Small intestine (tissue), 7 donors: ENCODE measurements at regions not wholly inside any gene's neighbourhood (a gene's known extent, or its start where the extent isn't known, plus 50 kb on each side); places are given as distances from the start of the nearest gene placed in this dataset.
"Not testable (repeated sequence)": the region's sequence is repeated elsewhere in the genome, so short reads cannot be mapped to it uniquely, and the experiment has no call there.

ENCODE experiments used
- DNase-seq, 2 donors: peaks; one replicate each; pipeline versions ENCODE4 v3.0.0 to v3.0.0-alpha.2; 2013
- FAIRE-seq: peaks from 2 replicates; lab custom pipeline; 2012; peaks lifted over from hg19 to GRCh38; lab: Jason Lieb, UNC
- H3K27ac ChIP-seq, 3 donors: one replicate each; pipeline ENCODE4 v1.5.1; 2013; ENCODE audit warnings: low read length in 2 of 3, mild to moderate bottlenecking in 2 of 3, control low read depth in 1 of 3, inconsistent platforms in 1 of 3, low read depth in 1 of 3, moderate library complexity in 1 of 3
- H3K27me3 ChIP-seq, 3 donors: one replicate each; pipeline ENCODE4 v1.6.1; 2013; ENCODE audit warnings: low read length in 3 of 3, inconsistent platforms in 1 of 3; ENCODE audit not compliant: control insufficient read depth in 3 of 3, insufficient read depth in 3 of 3
- H3K36me3 ChIP-seq, 3 donors: one replicate each; pipeline ENCODE4 v1.6.1; 2013; ENCODE audit warnings: low read length in 3 of 3, inconsistent platforms in 1 of 3, low read depth in 1 of 3, mild to moderate bottlenecking in 1 of 3, moderate library complexity in 1 of 3; ENCODE audit not compliant: control insufficient read depth in 3 of 3, insufficient read depth in 2 of 3
- H3K4me1 ChIP-seq, 3 donors: one replicate each; pipeline ENCODE4 v1.6.1; 2013; ENCODE audit warnings: low read length in 2 of 3, inconsistent platforms in 1 of 3, low read depth in 1 of 3, mild to moderate bottlenecking in 1 of 3, moderate library complexity in 1 of 3; ENCODE audit not compliant: control insufficient read depth in 3 of 3, insufficient read depth in 2 of 3
- H3K4me3 ChIP-seq, 3 donors: one replicate each; pipeline ENCODE4 v1.5.1; 2013; ENCODE audit warnings: low read length in 3 of 3, control low read depth in 1 of 3, inconsistent platforms in 1 of 3, low read depth in 1 of 3, mild to moderate bottlenecking in 1 of 3, moderate library complexity in 1 of 3
- H3K9me3 ChIP-seq, 2 donors: one replicate each; pipeline ENCODE4 v1.6.1; 2013; ENCODE audit warnings: low read depth in 1 of 2, low read length in 1 of 2; ENCODE audit not compliant: control insufficient read depth in 2 of 2, insufficient read depth in 1 of 2
- WGBS, 3 donors: extraction: QIAGEN DNeasy Blood & Tissue Kit; methylation state at CpG; one replicate each; pipeline ENCODE4 v1.1.7; 2013; 5-methylcytosine and 5-hydroxymethylcytosine counted together
- donor health status: healthy with polysubstance abuse.
- donor health status: control.
- donor health status: control.
- donor health status: Bipolar disorder and iron deficiency.
- donor health status: healthy.

DNA sequence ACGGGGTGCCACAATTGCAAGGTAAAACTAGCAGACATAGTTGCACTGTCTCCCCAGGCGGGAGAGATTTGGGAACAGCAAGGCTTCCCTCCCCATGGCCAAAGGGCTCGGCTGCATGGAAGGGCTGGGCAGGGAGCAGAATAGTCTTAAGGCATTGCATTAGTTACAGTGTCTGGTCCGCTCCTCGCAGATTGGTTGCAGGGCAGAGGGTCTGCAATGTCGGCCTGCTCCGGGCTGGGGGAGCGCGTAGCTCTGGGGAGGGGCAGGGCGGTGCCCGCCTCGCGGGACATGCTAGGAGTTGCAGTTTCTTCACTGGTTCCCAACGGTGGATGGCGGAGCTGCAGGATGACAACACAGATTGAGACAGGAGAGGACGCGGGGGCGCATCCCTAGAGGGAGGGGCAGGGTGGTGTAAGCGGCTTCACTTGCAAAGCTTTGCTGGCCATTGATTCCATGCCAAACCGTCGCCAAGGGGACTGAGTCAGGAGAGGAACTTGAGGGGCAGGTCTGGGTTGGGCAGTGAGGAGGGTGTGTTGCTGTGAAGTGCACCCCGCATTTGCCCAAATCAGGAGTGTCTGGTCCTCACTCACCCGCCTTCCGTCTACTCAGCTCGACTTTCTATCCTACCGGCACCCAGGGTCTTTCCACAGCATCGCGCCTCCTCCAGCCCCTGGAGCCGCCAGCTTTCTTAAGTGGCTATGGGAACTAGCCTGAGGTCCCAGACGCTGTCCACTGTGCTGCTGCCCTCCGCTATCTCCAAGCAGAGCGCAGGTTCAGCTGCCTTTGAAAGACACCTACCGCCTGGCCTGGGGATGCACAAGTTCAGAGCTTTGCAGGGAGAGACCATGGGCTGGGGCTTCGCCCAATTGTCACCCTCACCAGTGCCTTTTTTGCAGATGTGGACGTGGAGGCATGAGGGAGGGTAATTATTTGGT, 1748.9 kb downstream of the TP53TG3F start:
- Histone ChIP-seq H3K4me3 (no peak overlapping the region), H3K36me3 (no peaks in the 10 kb centered on the region), H3K27ac (no peak overlapping the region), H3K4me1 (no peaks in the 10 kb centered on the region), H3K9me3 (peaks cover 6 to 8% of the 10 kb centered on the region in 2 donors), H3K27me3 (no peaks in the 10 kb centered on the region)
- FAIRE-seq (no peak), DNase-seq (no peak)
- 67 to 73% (median 70%) methylated on average over 33 to 35 of the region's 35 CpGs for WGBS, 3 donors

GRCh38 chr16:35210681-35211433, 1751.4 kb downstream of the TP53TG3F start:
- no peak for DNase-seq

DNA sequence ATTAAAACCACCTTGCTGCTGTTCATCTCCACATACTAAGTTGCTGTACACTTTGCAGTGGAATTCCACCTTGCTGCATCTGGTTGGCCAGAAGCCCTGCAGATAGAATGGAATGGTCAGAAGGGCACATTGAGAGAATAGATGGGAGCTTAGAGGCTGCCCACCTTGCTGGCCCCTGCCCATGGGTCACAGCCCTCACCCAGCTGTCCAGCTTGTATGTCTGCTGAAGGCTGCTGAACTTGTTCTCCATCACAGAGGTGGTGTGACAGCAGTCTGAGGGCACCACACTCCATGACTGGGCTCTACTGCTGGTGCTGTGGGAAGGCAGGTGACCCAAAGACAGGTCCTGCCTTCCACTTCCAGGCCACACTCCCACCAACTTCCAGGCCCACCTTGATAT, 1755.4 kb downstream of the TP53TG3F start:
- Histone ChIP-seq H3K27ac (no peak overlapping the region), H3K27me3 (no peaks in the 10 kb centered on the region), H3K4me1 (no peaks in the 10 kb centered on the region), H3K4me3 (no peak overlapping the region), H3K9me3 (peaks cover 3 to 4% of the 10 kb centered on the region in 2 donors), H3K36me3 (no peaks in the 10 kb centered on the region)
- FAIRE-seq, result no peak
- no peak for DNase-seq

More at GRCh38 chr16:35210681-35211433, 1751.4 kb downstream of the TP53TG3F start:
- 63 to 72% (median 71%) methylated on average over 3 of the region's 3 CpGs for WGBS, 3 donors
- FAIRE-seq, result no peak
- Histone ChIP-seq H3K9me3 (peaks cover 9 to 11% of the 10 kb centered on the region in 2 donors), H3K4me3 (no peak overlapping the region), H3K36me3 (no peaks in the 10 kb centered on the region), H3K27ac (no peak overlapping the region), H3K4me1 (no peaks in the 10 kb centered on the region), H3K27me3 (no peaks in the 10 kb centered on the region)

DNA sequence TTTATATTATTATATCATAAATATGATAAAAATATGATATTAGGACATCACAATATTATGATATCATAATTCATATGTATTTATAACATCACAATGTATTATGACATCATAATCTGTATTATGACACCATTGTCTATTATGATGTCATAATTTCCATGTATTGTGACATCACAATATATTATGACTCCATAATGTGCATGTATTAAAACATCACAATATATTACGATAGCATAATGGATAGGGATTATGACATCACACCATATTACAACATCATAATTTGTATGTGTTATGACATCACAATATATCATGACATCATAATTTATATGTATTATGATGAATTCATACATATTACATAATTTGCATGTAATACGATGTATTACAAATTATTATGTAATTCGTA, 1755.9 kb downstream of the TP53TG3F start:
- Histone ChIP-seq H3K4me3 (no peak overlapping the region), H3K9me3 (peaks cover 3 to 4% of the 10 kb centered on the region in 2 donors), H3K36me3 (no peaks in the 10 kb centered on the region), H3K4me1 (no peaks in the 10 kb centered on the region), H3K27me3 (no peaks in the 10 kb centered on the region), H3K27ac (no peak overlapping the region)
- FAIRE-seq, result no peak
- no peak for DNase-seq
- WGBS, 3 donors, result 84 to 92% (median 90%) methylated on average over 3 of the region's 3 CpGs

- FAIRE-seq, H3K4me1 ChIP-seq, H3K27ac ChIP-seq, H3K4me3 ChIP-seq, DNase-seq, H3K9me3 ChIP-seq, H3K27me3 ChIP-seq, H3K36me3 ChIP-seq: not testable (repeated sequence)
- 60 to 69% (median 68%) methylated on average over 6 of the region's 6 CpGs for WGBS, 3 donors
Measured at GRCh38 chr16:35216261-35216660, 1756.8 kb downstream of the TP53TG3F start.

DNA sequence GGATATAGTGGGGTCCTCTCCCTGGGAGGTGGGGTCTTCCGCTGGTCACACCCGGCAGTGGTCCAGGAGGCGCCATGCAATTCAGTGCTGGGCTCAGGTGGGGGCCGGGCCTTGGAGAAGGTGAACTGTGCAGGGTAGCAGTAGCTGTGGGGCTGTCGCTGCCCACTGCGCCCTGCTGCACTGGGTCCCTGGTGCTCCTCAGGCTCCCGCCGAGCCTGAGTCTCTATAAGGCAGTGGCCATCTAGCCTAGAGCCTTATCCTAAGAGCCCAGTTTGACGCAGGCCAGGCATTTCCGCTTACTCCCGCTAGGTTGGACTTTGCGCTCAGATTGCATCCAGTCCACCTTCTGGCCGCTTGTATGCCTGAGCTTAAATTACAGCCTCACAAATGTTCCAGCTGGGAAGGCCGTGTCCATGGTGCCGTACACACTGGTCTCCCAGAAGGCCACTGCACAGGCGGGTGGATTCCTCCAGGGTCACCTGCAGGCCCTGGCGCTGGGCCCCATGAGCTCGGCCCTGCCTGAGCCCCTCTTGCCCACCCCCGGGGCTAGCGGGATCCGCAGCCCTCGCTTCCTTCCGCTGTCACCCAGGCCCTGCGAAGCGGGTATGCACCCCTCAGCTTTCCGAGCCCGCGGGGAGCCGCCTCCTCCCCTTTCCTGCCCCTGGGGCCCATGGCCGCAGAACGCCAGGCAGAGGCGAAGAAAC, 1762.2 kb downstream of the TP53TG3F start:
- Histone ChIP-seq H3K9me3 (peaks cover 0 to 10% of the 10 kb centered on the region in 2 donors), H3K4me1 (no peaks in the 10 kb centered on the region), H3K4me3 (no peak overlapping the region), H3K27ac (no peak overlapping the region), H3K36me3 (no peaks in the 10 kb centered on the region), H3K27me3 (no peaks in the 10 kb centered on the region)
- DNase-seq, result no peak
- 86% methylated on average over 26 to 32 of the region's 32 CpGs for WGBS, 3 donors
- no peak for FAIRE-seq

DNA sequence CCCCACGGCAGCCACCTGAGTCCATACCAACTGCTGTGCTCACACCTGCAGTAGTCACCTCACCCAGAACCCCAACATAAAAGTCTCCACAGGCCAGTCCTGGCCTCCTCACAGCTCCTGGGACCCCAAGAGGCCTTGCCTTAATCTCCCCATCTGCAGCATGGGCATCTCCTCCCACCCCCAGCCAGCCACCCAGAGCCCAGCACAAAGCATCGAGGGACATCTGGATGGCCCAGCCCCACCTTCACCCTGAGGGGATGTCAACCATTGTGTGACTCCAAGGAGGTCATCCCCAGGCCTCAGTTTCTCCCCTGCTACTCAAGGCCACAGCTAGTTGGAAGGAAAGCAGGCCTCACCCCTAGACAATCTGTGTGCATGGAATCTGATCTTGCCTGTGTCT, 1775.3 kb downstream of the TP53TG3F start:
- DNase-seq, result no peak
- WGBS, 3 donors, result 51 to 71% (median 63%) methylated on average over 2 of the region's 2 CpGs
- Histone ChIP-seq H3K27me3 (no peaks in the 10 kb centered on the region), H3K4me3 (no peak overlapping the region), H3K4me1 (no peaks in the 10 kb centered on the region), H3K9me3 (peaks cover 1 to 28% of the 10 kb centered on the region in 2 donors), H3K36me3 (no peaks in the 10 kb centered on the region), H3K27ac (no peak overlapping the region)
- FAIRE-seq, result no peak

GRCh38 chr16:35239561-35239960, 1780.1 kb downstream of the TP53TG3F start:
- no peaks in the 10 kb centered on the region for H3K36me3 ChIP-seq
- H3K4me3 ChIP-seq, result no peak overlapping the region
- H3K27ac ChIP-seq, result no peak overlapping the region
- 71 to 76% (median 74%) methylated on average over 3 of the region's 3 CpGs for WGBS, 3 donors
- DNase-seq (no peak), FAIRE-seq (no peak)
- H3K27me3 ChIP-seq, result no peaks in the 10 kb centered on the region
- H3K4me1 ChIP-seq, result no peaks in the 10 kb centered on the region
- peaks cover 1 to 9% of the 10 kb centered on the region in 2 donors for H3K9me3 ChIP-seq
